COLO668 (cell line): ENCODE measurements at regions not wholly inside any gene's neighbourhood (a gene's known extent, or its start where the extent isn't known, plus 50 kb on each side); places are given as distances from the start of the nearest gene placed in this dataset.
"Not testable (repeated sequence)": the region's sequence is repeated elsewhere in the genome, so short reads cannot be mapped to it uniquely, and the experiment has no call there.

Experiments
- DNase-seq: peaks from one replicate; lab custom pipeline; 2025; ENCODE audit not compliant: unreplicated experiment; lab: John Stamatoyannopoulos, UW

- DNase-seq, result no peak
Observed at GRCh38 chr4:114236171-114236769, 256.8 kb upstream of the ARSJ start.

GRCh38 chr4:114237997-114238396 is 258.6 kb upstream of the ARSJ start:
- no peak for DNase-seq

DNA sequence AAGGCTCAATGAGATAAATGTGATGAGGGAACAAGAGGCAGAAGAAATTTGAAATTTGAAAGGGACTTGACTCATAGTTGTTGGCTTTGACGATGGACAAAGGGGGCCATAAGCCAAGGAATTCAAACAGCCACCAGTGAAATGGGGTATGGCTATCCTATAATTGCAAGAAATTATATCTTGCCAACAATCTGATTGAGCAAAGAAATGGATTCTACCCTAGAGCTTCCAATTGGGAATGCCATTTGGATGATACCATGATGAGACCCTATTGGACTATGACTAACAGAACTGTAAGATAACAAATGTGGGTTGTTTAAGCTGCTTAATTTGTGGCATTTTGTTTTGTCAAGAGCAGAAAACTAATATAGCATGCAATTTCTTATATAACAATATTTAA is 270.1 kb upstream of the ARSJ start:
- no peak for DNase-seq

DNA sequence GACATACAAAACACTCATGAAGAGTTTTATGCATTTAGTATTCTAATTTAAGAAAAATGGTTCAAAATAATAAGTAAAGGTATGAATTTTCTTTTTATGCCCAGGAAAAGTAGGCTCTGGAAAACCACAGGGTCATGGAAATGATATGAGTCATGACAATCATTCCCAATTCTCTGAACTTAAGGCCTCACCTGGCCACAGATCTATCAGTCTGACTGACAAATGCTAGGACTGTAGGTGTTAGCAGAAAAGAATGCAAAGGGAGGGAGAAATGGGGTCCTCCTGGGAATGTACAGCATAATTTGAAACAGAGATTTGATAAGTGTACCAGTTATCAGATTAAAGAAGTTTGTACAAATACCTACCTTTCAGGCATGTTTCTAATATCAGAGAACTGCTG is 270.5 kb upstream of the ARSJ start:
- no peak for DNase-seq

DNA sequence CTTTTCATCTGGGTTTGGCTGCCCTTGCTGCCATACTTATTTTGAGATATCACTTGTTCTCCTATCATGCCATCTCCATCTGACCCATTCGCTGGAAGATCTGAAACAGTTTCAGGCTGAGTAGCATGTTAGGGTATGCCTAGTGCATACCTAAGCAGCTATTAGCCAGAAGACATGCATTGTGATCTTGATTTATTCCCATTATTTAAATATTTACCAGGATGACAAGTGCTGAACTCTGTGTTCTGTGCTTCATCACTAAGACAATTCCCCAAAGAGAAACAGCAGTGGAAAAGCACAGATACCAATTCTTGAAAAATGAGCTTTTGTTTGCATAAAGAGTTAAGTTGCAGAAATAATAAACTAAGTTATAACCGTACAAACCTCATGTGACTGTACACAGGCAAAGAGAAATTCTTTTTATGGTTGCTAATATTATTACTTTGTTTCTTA is 271.0 kb upstream of the ARSJ start:
- DNase-seq, result no peak

- no peak for DNase-seq
Observed at GRCh38 chr4:114251020-114251419, 271.6 kb upstream of the ARSJ start.

GRCh38 chr4:114252499-114252898 is 273.1 kb upstream of the ARSJ start:
- no peak for DNase-seq

GRCh38 chr4:114257501-114257900 is 278.1 kb upstream of the ARSJ start:
- no peak for DNase-seq

GRCh38 chr4:114262421-114262820 is 283.0 kb upstream of the ARSJ start:
- not testable (repeated sequence) for DNase-seq

GRCh38 chr4:114263233-114263632 is 283.8 kb upstream of the ARSJ start:
- no peak for DNase-seq

DNA sequence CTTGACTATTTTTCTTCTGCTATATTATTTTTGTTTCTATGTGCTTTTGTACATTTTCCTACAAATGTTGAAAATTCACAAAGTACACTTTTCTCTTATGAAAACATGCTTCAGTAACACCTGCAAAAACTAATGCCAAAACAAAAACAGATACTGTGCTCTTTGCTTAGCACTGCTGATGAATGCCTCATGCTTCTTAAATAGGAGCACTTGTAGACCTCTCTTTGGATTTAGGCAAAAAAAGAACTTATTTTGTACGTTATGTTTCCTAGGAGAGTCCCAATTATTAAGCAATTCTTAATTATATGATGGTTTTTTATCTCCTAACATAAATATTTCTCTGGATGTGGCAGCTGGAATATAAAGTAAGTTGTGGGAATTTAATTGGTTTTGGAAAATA is 285.0 kb upstream of the ARSJ start:
- DNase-seq, result no peak

GRCh38 chr4:114264877-114265291 is 285.4 kb upstream of the ARSJ start:
- no peak for DNase-seq

DNA sequence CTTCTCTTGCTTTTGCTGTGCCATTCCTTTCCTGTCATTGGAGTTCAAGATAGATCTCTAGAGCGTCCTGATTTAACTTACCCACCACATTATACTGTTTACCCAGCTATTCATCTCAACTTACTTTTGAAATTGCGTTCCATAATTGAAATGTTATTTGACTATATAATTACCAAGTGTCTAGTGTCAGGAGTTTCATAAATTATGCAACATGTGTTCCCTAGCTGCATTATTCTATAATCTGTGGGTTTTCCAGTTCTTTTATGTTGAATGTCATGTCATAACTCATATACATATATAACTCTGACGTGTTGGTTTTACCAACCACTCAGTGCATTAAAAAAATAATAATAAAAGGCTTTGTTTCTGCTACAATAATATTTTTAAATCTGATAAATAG is 285.9 kb upstream of the ARSJ start:
- DNase-seq, result no peak

- DNase-seq, result no peak
Observed at GRCh38 chr4:114267976-114268375, 288.5 kb upstream of the ARSJ start.

DNA sequence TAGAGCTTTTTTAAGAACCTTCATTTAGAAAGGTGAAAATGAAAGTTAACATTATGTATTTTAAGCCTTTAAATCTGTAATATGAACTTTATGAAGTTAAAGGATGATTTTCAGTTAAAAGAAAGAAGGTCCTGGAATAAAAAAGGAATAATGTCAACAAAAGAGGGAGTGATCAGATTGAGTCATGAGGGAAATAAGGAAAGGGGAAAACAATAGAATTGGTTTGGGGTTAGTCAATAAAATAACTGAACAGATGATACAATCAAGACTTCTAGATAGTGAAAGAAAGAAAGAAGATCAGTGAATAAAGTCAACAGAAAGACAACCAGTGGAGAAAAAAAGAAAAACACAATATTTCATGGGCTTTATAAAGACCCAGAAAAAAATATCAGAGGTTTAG is 291.6 kb upstream of the ARSJ start:
- DNase-seq, result no peak

GRCh38 chr4:114272226-114272625 is 292.8 kb upstream of the ARSJ start:
- DNase-seq, result no peak

- DNase-seq, result no peak
Observed at GRCh38 chr4:114273238-114273637, 293.8 kb upstream of the ARSJ start.

- DNase-seq, result no peak
Observed at GRCh38 chr4:114277690-114278089, 298.2 kb upstream of the ARSJ start.

GRCh38 chr4:114279066-114279465 is 299.6 kb upstream of the ARSJ start:
- DNase-seq, result no peak

DNA sequence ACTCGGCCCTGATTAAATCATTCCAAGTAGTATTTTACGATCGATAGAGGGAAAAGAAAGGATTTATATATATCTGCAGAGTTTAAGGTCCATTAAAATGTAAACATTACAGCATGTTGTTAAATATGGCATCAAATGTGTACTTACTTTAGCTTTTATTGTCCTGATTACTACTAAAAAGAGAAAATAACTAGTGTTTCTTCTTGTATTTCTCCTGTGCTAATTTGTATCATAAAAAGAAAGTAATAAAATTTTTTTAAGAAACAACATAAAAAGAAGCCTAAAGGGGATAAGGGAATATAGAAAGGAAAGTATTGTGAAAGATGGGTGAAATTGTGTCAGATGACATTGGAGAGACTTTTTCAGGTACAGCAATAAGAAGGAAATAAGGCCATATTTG is 300.3 kb upstream of the ARSJ start:
- DNase-seq, result no peak

- DNase-seq, result no peak
Observed at GRCh38 chr4:114280645-114281044, 301.2 kb upstream of the ARSJ start.

GRCh38 chr4:114281164-114281960 is 301.9 kb upstream of the ARSJ start:
- DNase-seq, result no peak

GRCh38 chr4:114282937-114283336 is 303.5 kb upstream of the ARSJ start:
- DNase-seq, result no peak
